ENCODE measurements at regions not wholly inside any gene's neighbourhood (a gene's known extent, or its start where the extent isn't known, plus 50 kb on each side); places are given as distances from the start of the nearest gene placed in this dataset.

- TF ChIP-seq CTCF (IDR thresholded peaks at IDR 0.05) (no peak), POLR2AphosphoS5 (IDR thresholded peaks at IDR 0.05) (no peak), POLR2A (IDR thresholded peaks at IDR 0.05) (no peak), EP300 (IDR thresholded peaks at IDR 0.05) (no peak)
Observed at GRCh38 chr3:157581371-157581770, 78.2 kb upstream of the VEPH1 start.

Measured in sigmoid colon (tissue), 4 donors.